ENCODE measurements at regions not wholly inside any gene's neighbourhood (a gene's known extent, or its start where the extent isn't known, plus 50 kb on each side); places are given as distances from the start of the nearest gene placed in this dataset.

DNA sequence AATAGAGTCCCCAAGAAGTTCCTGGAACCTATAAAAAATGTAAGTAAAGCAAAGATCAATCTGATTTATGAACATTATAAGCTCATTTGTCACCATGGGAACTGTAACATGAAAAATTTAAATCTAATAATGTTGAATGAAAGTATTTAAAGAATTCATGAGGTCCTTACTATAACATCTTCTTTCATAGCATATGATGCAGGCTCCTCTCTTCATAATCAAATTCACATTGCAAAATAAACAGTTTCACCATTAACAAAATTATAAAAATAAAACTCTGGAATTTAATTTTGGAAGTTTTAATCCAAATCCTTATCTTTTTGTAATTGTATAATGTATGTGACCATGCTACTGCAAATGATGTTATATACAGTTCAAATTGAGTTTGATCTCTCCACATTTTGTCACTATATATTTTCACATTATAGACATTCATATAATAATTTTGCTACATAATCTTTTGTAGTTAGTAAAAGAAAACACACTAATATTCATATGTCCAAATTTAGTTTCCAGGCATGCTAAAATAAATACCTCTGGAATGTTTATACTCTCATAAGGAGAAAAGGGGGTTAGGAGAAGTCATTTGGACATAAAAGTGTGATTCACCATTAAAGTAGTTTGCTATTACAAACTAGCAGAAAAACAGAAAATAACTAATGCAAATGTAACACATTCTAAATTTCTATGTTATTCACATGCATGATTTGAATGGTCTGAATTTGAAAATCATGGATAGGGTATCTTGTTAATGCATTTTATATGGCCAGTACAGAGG, 954.1 kb downstream of the DSC3 start:
- H3K9me3 Mint-ChIP-seq, result no peaks in the 10 kb centered on the region
- no peak for DNase-seq (ENCODE audit: extremely low spot score, unreplicated experiment)
- no peaks in the 10 kb centered on the region for H3K27me3 Mint-ChIP-seq
- H3K27ac Mint-ChIP-seq, result no peak overlapping the region
- H3K36me3 Mint-ChIP-seq, result no peaks in the 10 kb centered on the region
- TF ChIP-seq, protein P1, sequence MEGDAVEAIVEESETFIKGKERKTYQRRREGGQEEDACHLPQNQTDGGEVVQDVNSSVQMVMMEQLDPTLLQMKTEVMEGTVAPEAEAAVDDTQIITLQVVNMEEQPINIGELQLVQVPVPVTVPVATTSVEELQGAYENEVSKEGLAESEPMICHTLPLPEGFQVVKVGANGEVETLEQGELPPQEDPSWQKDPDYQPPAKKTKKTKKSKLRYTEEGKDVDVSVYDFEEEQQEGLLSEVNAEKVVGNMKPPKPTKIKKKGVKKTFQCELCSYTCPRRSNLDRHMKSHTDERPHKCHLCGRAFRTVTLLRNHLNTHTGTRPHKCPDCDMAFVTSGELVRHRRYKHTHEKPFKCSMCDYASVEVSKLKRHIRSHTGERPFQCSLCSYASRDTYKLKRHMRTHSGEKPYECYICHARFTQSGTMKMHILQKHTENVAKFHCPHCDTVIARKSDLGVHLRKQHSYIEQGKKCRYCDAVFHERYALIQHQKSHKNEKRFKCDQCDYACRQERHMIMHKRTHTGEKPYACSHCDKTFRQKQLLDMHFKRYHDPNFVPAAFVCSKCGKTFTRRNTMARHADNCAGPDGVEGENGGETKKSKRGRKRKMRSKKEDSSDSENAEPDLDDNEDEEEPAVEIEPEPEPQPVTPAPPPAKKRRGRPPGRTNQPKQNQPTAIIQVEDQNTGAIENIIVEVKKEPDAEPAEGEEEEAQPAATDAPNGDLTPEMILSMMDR (conservative IDR thresholded peaks at IDR 0.05), result no peak
- no peaks in the 10 kb centered on the region for H3K4me1 Mint-ChIP-seq (ENCODE audit: unreplicated experiment)
- H3K4me3 Mint-ChIP-seq, result no peak overlapping the region

DNA sequence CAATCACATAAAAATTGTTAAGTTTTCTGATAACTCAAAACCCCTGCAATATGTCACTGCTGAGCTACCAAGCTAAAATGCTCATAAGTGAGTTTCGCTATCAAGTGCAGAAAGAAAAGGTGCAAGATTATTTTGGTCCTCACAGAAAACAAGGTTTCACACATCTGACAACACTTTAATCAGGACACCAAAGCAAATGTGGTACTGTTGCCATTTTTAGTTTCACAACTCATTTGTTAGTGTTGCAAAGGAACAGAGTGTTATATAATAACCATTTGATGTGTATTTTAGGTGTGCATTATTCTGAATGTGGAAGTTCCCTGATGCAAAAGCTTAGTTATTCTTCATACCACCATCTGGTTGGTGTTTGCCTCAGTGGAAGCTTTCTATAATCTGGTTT, 956.2 kb downstream of the DSC3 start:
- Mint-ChIP-seq H3K4me3 (no peak overlapping the region), H3K27me3 (no peaks in the 10 kb centered on the region), H3K36me3 (no peaks in the 10 kb centered on the region), H3K27ac (no peak overlapping the region), H3K4me1 (ENCODE audit: unreplicated experiment) (no peaks in the 10 kb centered on the region), H3K9me3 (no peaks in the 10 kb centered on the region)
- DNase-seq (ENCODE audit: extremely low spot score, unreplicated experiment), result no peak
- TF ChIP-seq, protein P1 (conservative IDR thresholded peaks at IDR 0.05), result no peak

DNA sequence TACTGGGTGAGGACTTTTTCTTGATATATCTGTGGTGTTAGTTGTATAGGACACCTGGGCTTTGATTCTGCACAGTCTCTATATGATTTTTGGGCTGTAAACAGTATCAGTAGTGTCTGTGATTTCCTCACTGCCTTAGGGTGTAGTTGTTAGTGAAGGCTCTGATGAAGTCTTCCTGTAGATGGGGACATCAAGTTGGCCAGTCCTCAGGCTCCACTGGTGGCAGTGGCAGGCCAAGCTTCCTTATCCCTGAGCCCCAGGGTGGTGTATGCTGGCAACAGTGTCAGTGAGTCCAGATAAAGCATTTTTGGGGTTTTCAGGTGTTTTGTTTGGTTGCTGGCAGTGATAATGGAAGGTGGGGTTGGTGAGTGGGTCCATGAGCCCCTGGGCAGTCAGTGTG, 961.4 kb downstream of the DSC3 start:
- no peaks in the 10 kb centered on the region for H3K36me3 Mint-ChIP-seq
- H3K9me3 Mint-ChIP-seq, result no peaks in the 10 kb centered on the region
- TF ChIP-seq, protein P1 (conservative IDR thresholded peaks at IDR 0.05), result no peak
- no peaks in the 10 kb centered on the region for H3K27me3 Mint-ChIP-seq
- H3K4me3 Mint-ChIP-seq, result no peak overlapping the region
- no peaks in the 10 kb centered on the region for H3K4me1 Mint-ChIP-seq (ENCODE audit: unreplicated experiment)
- no peak overlapping the region for H3K27ac Mint-ChIP-seq
- no peak for DNase-seq (ENCODE audit: extremely low spot score, unreplicated experiment)

DNA sequence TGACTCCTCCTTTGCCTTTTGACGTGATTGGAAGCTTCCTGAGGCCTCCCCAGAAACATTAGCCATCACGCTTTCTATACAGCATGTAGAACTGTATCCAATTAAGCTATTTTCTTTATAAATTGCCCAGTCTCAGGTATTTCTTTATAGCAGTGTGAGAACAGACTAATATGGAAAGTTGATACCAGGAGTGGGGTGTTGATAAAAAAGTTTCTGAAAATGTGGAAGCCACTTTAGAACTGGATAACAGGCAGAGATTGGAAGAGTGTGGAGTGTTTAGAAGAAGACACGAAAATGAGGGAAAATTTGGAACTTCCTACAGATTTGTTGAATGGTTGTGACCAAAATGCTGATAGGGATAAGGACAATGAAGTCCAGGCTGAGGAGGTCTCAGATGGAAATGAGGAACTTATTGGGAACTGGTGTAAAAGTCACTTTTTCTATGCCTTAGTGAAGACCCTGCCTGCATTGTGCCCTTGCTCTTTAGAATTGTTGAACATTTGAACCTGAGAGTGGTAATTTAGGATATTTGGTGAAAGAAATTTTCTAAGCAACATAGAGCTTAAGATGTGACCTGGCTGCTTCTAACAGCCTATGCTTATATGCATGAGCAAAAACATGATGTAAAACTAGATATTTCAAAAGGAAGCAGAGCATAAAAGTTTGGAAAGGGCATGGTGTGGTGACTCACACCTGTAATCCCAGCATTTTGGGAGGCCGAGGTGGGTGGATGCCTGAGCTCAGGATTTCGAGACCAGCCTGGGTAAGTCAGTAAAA, 969.7 kb downstream of the DSC3 start:
- Mint-ChIP-seq H3K4me3 (no peak overlapping the region), H3K27ac (no peak overlapping the region), H3K4me1 (ENCODE audit: unreplicated experiment) (no peaks in the 10 kb centered on the region), H3K36me3 (no peaks in the 10 kb centered on the region), H3K27me3 (no peaks in the 10 kb centered on the region), H3K9me3 (peaks cover 4% of the 10 kb centered on the region)
- TF ChIP-seq, protein P1 (conservative IDR thresholded peaks at IDR 0.05), result no peak
- no peak for DNase-seq (ENCODE audit: extremely low spot score, unreplicated experiment)

DNA sequence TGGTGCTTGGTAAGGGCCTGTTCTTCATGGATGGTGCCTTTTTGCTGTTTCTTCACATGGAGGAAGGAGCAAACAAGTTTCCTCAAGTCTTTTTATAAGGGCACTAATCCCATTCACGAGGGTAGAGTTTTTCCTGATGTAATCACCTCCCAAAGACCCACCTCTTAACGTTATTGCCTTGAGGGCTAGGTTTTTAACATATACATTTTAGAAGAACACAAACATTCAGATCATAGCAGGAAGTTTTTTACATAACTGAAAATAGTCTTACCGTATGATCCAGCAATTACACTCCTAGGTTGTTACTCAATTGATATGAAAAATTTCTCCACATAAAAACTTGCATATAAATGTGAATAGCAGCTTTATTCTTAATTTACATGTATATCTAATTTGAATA, 976.3 kb downstream of the DSC3 start:
- no peak overlapping the region for H3K27ac Mint-ChIP-seq
- no peak for DNase-seq (ENCODE audit: extremely low spot score, unreplicated experiment)

More for the DNA sequence above, 976.3 kb downstream of the DSC3 start:
- Mint-ChIP-seq H3K4me3 (no peak overlapping the region), H3K36me3 (no peaks in the 10 kb centered on the region), H3K27me3 (no peaks in the 10 kb centered on the region), H3K4me1 (ENCODE audit: unreplicated experiment) (no peaks in the 10 kb centered on the region), H3K9me3 (no peaks in the 10 kb centered on the region)
- TF ChIP-seq, protein P1 (conservative IDR thresholded peaks at IDR 0.05), result no peak
